ENCODE measurements at regions not wholly inside any gene's neighbourhood (a gene's known extent, or its start where the extent isn't known, plus 50 kb on each side); places are given as distances from the start of the nearest gene placed in this dataset.
"Not testable (repeated sequence)": the region's sequence is repeated elsewhere in the genome, so short reads cannot be mapped to it uniquely, and the experiment has no call there.

GRCh38 chr4:62510228-62510627 lies 1310.1 kb downstream of the ADGRL3 start:
- no peak for DNase-seq

DNA sequence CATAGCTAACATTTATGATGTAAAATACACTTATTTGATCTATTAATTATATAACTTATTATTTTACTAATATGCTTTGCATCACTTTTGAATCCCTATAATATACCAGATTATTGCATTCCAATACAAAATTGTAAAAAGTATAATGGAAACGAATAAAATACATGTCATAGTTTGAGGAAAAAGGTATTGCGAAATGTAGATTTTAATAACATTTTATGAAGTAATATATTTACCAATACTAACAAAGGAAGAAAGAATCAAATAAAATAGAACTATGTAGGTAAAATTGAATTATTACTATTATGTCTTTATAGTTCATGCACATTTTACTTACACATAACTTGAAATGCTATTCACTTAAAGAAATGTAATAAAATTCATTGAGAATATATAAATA lies 1300.2 kb downstream of the ADGRL3 start:
- DNase-seq: no peak

DNA sequence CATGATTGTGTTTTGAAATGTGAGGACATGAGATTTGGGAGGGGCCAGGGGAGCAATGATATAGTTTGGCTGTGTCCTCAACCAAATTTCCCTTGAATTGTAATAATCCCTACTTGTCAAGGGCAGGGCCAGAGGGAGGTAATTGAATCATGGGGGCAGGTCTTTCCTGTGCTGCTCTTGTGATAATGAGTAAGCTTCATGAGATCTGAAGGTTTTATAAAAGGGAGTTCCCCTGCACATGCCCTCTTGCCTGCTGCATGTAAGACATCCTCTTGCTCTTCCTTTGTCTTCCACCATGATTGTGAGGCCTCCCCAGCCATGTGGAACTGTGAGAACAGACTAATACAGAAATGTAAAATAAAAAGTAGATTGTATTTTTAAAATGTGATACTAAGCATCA lies 1294.9 kb downstream of the ADGRL3 start:
- no peak for DNase-seq

GRCh38 chr4:62491756-62492155 lies 1291.6 kb downstream of the ADGRL3 start:
- not testable (repeated sequence) for DNase-seq

GRCh38 chr4:62490635-62491034 lies 1290.5 kb downstream of the ADGRL3 start:
- no peak for DNase-seq

DNA sequence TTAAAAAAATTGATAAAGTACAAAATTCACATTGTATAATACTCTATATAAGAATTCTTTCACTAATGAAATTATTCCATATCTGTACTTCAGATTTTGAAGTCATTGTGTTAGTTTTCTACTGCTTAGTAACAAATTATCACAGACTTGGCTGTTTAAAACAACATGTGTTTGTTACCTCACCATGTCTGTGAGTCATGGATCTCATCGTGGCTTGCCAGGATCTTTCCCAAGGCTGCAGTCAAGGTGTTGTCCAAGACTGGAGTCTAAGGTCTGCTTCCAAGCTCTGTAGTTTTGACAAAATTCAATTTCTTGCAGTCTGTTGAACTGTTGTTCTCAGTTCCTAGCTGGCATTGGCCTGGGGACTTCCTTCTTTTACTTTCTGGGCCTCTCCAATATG lies 1286.9 kb downstream of the ADGRL3 start:
- DNase-seq: no peak

GRCh38 chr4:62484357-62484756 lies 1284.2 kb downstream of the ADGRL3 start:
- DNase-seq: no peak

DNA sequence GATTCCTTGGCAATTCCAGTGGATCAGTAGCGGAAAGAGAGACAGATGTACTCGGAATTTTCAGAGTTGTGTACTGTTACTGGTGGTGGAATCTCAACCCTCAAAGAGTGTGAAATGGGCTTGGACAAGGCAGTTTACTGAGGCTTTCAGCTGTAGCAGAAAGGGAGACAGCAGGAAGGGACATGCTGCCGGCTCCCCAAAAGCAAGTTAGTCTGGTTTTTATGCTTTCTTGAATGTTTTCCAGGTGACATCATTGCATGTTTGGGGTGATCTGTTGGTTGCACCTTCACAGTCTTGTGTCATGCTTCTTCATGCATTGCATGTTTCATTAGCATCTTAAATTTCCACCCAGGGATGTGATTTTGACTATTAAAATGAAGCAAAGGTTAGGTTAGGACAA lies 1282.2 kb downstream of the ADGRL3 start:
- no peak for DNase-seq

GRCh38 chr4:62475596-62475995 lies 1275.5 kb downstream of the ADGRL3 start:
- no peak for DNase-seq

DNA sequence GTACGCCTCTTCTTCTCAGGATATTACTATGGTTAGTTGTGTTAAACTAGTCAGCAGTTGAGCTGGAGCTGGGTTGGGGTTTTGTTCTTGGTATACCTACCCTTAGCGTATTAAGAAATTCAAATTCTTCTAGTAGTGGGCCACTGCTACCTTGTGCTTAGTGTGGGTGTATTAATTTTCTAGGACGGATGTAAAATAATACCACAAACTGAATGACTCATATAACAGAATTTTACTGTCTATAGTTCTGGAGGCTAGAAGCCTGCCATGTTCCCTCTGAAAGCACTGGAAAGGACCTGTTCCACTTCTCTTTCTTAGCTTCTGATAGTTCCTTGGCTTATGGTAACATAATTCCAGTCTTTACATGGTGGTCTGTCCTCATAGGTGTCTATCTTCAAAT lies 1274.7 kb downstream of the ADGRL3 start:
- DNase-seq: no peak

GRCh38 chr4:62471021-62471420 lies 1270.9 kb downstream of the ADGRL3 start:
- no peak for DNase-seq

GRCh38 chr4:62470421-62470983 lies 1270.4 kb downstream of the ADGRL3 start:
- DNase-seq: no peak

- no peak for DNase-seq
Measured at GRCh38 chr4:62470020-62470419, 1269.9 kb downstream of the ADGRL3 start.

GRCh38 chr4:62461961-62462360 lies 1261.8 kb downstream of the ADGRL3 start:
- no peak for DNase-seq

GRCh38 chr4:62460329-62460728 lies 1260.2 kb downstream of the ADGRL3 start:
- DNase-seq: no peak

GRCh38 chr4:62457356-62457755 lies 1257.2 kb downstream of the ADGRL3 start:
- DNase-seq: no peak

DNA sequence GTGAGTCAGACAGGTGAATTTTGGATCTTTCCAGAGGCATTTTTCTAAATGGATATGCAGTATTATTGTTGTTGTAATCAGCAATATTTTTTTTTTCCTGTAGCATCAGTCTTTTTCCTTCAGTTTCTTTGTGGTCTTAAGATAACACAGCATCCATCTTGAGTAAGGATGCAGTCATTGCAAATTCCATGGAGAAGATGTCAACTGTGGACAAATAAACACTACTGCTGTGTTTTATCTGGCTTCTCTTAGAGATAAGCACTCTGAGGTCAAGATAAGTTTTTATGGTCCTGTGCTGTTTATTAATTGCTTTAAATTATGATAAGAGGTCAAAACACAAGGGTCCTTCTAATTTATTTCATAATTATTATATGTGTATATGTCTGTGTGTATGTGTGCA lies 1255.7 kb downstream of the ADGRL3 start:
- no peak for DNase-seq

DNA sequence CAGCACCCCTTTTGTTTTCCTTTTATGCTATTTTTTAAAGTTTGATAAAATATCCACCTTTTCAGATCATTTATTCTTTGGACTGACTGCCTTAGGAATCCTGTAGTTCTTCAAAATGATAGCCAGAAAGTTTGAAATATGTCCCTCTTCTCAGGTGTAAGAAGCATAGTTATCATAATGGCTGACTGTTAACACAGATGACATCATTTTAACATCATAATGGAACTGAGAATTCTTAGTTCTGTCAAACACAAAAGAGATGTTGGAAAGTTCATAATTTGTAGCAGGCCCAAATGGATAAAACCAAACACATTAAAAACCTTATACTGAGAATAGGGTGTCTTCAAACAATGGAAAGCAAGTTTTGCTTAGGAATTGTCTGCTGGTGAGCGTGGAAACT lies 1254.4 kb downstream of the ADGRL3 start:
- DNase-seq: no peak

DNA sequence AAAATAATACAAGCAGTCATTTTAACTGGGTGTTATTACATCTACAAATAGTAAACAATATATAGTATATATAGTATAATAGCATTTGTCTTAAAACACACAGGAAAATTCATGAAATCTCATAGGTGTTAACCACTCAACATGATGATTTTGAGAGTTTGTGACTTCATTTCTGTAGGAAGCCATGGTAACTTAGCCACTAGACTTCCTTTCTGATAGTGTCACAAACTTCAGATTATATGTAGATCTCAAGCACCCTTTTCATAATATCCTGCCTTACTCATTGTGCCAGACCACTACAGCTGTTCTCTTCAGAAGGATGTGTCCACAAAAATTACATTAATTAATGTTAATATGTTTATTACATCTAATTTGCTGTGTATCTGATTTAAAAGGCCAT lies 1250.6 kb downstream of the ADGRL3 start:
- no peak for DNase-seq

DNA sequence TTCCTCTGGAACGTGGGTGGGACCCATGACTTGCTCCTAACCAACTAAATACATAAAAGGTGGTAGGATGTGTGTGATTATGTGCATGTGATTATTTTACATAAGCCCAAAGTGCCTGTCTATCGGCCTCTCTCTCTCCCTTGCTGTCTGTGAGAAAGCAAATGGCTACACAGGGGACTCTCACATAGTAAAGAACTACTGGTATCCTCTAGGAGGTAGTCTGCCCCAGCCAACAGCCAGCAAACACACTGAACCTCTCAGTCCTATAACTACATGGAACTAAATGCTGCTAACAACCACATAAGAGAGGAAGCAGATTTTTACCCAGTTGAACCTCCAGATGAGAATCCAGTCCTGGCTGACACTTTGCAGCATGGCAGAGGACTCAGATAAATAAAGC lies 1249.4 kb downstream of the ADGRL3 start:
- DNase-seq: no peak

GRCh38 chr4:62448911-62449310 lies 1248.8 kb downstream of the ADGRL3 start:
- no peak for DNase-seq

GRCh38 chr4:62439051-62439450 lies 1238.9 kb downstream of the ADGRL3 start:
- no peak for DNase-seq

DNA sequence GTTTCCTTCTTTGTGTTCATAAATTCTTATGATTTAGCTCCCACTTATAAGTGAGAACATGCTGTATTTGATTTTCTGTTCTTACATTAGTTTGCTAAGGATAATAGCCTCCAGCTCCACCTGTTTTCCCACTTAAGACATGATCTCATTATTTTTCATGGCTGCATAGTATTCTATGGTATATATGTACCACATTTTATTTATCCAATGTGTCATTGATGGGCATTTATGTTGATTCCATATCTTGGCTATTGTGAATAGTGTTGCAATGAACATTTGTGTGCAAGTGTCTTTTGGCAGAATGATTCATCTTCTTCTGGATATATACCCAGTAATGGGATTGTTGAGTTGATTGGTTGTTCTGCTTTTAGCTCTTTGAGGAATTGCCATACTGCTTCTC lies 1234.8 kb downstream of the ADGRL3 start:
- no peak for DNase-seq

DNA sequence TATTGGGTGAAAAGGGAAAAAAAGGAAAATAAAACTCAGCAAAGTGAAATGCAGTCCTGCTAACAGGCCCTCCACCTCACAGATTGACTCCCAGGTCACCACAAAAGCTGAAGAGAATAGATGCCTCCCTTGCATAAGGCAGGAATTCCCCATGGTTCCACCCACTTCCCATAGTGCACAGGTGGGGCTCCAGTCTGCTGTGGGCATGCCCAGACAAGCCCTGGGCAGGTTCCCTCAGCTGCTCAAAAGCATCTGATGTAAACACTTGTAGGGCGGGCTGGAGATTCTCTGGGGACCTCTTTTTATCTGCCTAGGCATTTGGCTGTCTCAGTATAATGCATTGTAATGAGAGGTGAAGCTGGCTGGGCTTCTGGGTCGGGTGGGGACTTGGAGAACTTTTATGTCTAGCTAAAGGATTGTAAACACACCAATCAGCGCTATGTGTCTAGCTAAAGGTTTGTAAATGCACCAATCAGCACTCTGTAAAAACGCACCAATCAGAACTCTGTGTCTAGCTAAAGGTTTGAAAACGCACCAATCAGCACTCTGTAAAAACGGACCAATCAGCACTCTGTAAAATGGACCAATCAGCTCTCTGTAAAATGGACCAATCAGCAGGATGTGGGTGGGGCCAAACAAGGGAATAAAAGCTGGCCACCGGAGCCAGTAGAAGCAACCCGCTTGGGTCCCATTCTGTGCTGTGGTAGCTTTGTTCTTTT lies 1231.5 kb downstream of the ADGRL3 start:
- DNase-seq: not testable (repeated sequence)

GRCh38 chr4:62429297-62429696 lies 1229.2 kb downstream of the ADGRL3 start:
- no peak for DNase-seq
